ENCODE measurements at regions not wholly inside any gene's neighbourhood (a gene's known extent, or its start where the extent isn't known, plus 50 kb on each side); places are given as distances from the start of the nearest gene placed in this dataset.

DNA sequence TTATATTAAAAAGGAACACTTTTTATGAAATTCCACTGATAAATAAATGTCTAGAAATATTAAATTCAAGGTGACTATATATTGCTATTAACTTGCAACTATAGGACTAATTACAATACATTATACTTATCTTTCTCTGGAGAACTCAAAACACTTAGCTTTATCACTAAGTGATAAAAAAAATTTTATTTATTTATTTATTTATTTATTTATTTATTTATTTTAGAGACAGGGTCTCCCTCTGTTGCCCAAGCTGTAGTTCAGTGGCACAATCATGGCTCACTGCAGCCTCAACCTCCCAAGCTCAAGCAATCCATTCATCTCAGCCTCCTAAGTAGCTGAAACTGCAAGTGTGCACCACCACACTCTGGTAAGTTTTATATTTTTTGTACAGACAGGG, 451.1 kb downstream of the DSC3 start:
- in situ Hi-C loops (cut with HindIII; ENCODE audit: low sequenced_read_pairs), result no loop called here
- DNase-seq (ENCODE audit: low spot score), result no peak

DNA sequence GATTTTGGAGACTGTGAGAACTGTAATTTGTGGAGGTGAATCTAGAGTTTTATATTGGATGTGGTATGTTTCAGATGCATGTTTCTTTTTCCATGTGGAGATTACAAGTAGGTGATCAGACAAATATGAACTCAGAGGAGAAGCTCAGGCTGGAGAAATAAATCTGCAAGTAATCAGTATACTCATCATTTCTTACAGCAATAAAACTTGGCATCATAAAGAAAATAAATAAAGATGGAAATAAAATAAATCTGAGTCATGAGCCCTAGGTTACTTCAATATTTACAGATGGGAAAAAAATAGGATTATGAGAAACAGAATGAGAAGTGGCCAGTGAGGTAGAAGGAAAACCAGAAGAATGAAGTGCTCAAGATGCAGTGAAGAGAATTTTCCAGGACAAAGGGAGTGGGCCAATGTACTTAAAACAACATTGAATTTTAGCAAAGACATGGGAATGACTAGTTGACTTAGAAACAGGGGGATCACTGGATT, 453.8 kb downstream of the DSC3 start:
- no peak for DNase-seq (ENCODE audit: low spot score)
- in situ Hi-C loops (cut with HindIII; ENCODE audit: low sequenced_read_pairs), result no loop called here

DNA sequence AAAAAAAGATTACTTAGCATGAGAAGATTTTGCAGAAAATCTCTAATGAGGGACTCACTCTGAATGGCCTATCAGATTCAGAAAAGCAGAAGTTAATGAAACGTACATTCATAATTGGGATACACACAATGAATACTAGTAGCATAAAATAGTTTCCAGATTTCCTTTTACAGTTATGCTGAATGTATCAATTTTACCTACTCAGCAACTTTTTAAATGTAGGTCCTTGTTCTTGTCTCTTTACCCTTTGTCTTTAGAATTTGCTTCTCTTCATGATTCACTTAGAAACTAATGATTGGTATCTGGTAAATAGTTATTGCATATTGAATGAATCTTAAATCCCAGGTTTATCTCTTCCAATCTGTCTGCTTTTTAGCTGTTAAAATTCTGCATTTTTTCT, 458.8 kb downstream of the DSC3 start:
- no peak for DNase-seq (ENCODE audit: low spot score)
- in situ Hi-C loops (cut with HindIII; ENCODE audit: low sequenced_read_pairs), result no loop called here

DNA sequence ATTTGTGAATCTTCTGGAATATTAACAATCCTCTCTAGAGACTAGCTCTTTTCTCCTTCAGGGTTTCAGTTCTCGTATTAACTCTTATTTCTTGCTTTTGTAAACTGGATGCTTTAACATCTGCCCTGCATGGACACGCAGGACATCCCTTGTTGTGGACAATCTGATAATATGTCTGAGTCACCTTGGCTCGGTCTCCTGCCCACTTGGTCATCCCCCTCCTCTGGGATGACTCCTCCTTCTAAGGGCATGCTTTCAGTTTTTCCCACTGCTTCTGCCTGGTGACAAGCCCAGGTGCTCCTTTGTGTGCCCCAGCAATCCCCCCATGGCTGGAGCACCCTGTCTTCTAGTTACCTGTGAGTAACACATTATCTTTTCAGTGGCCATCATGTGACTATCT, 460.5 kb downstream of the DSC3 start:
- no peak for DNase-seq (ENCODE audit: low spot score)
- in situ Hi-C loops (cut with HindIII; ENCODE audit: low sequenced_read_pairs), result no loop called here

DNA sequence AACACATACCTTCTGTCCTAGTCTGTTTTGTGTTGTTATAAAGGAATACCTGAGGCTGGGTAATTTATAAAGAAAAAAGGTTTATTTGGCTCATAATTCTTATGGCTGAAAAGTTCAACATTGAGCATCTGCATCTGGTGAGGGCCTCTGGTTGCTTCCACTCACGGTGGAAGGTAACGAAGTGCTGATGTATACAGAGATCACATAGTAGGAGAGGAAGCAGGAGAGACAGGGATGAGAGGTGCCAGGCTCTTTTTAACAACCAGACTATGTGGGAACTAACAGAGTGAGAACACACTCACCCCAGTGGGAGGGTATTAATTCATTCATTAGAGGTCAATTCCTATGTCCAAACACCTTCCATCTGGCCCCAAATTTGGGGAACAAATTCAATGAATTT, 463.8 kb downstream of the DSC3 start:
- no peak for DNase-seq (ENCODE audit: low spot score)
- in situ Hi-C loops (cut with HindIII; ENCODE audit: low sequenced_read_pairs), result no loop called here

DNA sequence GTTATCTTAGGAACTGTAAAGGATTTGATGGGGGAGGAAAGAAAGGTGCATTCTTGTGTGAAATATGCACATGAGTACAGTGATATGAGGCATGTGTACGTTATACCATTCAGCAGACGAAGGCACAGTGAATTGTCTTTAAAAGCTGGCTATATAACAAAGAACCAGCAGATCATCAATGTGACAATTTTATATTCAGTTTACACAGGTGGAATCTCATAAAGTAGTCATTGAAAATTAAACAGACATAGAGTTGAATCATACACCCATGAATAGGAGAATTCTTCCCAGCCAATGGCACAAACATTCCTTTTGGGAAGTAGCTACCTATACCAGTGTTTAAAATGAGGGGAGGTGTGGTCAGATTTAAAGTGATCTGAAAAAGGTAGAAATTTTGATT, 470.3 kb downstream of the DSC3 start:
- DNase-seq (ENCODE audit: low spot score), result no peak
- in situ Hi-C loops (cut with HindIII; ENCODE audit: low sequenced_read_pairs), result no loop called here

DNA sequence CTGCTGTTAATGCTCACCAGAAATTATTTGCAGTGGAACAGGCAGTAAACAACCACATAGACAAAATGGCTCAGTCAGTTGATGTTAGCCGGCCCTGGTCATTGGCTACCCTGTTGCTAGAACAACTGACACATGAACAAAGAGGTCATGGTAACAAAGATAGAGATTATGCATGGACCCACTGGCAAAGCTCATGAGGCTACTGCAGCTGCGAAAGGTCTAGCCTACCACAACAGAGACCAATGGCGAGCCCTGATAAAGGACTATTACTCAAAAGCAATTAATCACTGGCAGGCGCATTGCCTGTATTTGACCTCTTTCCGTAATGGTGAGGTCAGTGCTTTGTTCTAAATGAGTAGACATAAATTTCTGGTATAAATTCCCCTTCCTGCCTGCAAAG, 474.2 kb downstream of the DSC3 start:
- in situ Hi-C loops (cut with HindIII; ENCODE audit: low sequenced_read_pairs), result no loop called here
- DNase-seq (ENCODE audit: low spot score), result no peak

DNA sequence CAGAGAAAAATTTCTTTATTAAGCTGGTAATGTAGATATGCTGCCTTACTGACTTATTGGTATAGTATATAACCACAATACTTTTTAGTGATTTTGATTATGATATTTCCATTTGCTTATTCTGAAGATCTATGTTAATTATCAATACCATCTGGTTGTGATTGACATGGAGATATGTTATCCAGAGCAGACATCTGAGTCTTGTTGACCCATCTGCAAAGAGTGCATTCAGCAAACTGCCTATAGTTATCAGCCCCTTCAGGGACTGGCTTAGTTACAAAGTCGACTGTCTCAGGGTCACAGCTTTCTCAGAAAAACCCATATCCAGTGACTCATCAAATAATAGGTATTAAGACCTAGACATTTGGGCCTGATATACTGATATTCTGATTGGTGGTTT, 475.7 kb downstream of the DSC3 start:
- no peak for DNase-seq (ENCODE audit: low spot score)
- in situ Hi-C loops (cut with HindIII; ENCODE audit: low sequenced_read_pairs), result no loop called here

DNA sequence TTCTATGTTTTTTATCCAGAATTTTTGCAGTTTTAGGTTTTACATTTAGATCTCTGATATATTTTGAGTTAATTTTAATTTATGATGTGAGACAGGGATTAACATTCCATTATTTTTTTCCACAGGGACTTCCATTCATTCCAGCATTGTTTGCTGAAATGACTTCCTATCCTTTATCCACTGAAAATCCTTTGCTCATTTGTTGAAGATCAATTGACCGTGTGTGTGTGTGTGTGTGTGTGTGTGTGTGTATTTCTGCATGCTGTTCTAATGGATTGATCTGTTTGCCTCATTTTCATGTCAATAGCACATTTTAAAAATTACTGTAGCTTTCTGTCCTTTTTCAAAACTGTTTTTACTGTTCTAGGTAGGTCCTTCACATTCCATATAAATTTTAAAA, 480.3 kb downstream of the DSC3 start:
- in situ Hi-C loops (cut with HindIII; ENCODE audit: low sequenced_read_pairs), result no loop called here

DNA sequence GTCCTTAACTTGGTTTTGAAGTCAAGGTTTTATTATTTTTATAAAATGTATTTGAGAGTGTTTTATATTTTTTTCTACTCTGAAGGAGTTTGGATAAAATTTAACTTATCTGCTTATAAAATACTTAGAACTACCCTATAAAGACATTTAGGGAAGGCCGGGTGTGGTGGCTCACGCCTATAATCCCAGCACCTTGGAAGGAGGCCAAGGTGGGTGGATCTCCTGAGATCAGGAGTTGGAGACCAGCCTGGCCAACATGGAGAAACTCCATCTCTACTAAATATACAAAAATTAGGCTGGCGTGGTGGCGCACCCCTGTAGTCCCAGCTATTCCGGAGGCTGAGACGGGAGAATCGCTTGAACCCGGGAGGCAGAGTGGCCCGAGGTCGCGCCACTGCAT, 486.4 kb downstream of the DSC3 start:
- in situ Hi-C loops (cut with HindIII; ENCODE audit: low sequenced_read_pairs), result no loop called here
- no peak for DNase-seq (ENCODE audit: low spot score)

More for the DNA sequence above, 480.3 kb downstream of the DSC3 start:
- no peak for DNase-seq (ENCODE audit: low spot score)

DNA sequence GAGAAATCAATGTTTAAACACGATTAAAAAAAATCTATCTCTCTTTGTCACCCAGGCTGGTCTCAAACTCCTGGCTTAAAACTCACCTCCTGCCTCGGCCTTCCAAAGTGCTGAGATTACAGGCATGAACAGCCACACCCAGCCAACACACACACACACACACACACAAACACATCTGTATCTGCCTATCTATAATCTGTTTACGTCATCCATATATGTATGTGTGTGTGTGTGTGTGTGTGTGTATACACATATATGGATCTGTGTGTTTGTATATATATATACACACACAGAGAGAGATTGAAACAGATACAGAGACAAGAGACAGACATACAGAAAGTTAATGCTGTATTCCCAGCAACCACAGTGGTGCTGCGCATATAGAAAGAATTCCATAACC, 497.1 kb downstream of the DSC3 start:
- DNase-seq (ENCODE audit: low spot score), result no peak
- in situ Hi-C loops (cut with HindIII; ENCODE audit: low sequenced_read_pairs), result no loop called here

DNA sequence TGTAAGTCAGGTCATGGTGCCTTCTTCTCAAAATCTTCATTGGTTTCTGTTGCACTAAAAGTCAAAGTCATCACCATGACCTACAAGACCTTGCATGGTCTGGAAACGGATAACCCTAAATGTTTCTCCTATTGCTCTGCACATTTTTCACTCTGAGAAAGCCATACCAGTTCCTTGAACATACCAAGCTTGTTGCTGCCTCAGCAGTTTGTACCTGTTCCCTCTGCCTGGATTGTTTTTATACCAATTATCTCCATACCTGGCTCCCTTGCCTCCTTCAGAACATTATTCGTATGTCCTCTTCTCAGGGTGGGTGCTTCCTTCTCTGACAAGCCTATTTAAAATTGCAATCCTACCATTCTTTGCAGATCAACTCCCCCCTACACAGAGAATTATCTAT, 498.4 kb downstream of the DSC3 start:
- in situ Hi-C loops (cut with HindIII; ENCODE audit: low sequenced_read_pairs), result no loop called here
- DNase-seq (ENCODE audit: low spot score), result no peak

DNA sequence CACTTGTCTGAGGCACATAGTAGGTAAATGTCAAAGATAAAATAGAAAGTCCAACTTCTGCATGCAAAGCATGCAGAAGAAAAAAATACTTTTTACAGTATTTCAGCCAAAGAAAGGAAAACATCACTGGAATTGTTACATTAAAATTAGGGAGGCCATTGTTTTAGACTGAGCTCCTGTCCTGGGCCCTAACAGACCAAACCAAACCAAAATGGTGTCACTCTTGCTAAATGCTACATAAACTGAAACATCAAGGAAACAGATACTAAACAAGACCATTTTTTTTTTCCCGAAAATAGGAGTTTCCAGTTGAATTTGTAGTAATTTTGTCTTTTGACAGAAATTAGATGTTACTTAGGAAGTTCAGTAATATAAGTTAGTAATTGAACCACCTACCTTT, 508.8 kb downstream of the DSC3 start:
- DNase-seq (ENCODE audit: low spot score), result no peak
- in situ Hi-C loops (cut with HindIII; ENCODE audit: low sequenced_read_pairs), result no loop called here

DNA sequence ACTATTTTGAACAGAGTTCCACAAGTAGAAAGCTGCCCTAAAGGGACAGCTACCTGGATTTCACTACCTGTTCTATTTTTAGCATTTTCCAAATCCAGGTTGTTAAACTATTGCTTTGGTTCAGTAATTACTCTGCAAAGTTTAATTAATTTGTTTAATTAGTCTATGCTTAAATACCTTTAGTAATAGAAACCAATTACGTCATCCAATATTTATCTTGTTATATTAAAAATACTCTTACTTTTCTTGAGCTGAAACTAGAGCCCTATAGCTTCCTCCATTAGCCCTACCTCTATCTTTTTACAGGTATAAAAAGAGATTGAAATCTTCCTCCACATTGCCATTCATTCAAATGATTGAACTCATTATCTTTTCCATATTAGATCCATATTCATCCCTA, 514.6 kb downstream of the DSC3 start:
- in situ Hi-C loops (cut with HindIII; ENCODE audit: low sequenced_read_pairs), result no loop called here
- no peak for DNase-seq (ENCODE audit: low spot score)

DNA sequence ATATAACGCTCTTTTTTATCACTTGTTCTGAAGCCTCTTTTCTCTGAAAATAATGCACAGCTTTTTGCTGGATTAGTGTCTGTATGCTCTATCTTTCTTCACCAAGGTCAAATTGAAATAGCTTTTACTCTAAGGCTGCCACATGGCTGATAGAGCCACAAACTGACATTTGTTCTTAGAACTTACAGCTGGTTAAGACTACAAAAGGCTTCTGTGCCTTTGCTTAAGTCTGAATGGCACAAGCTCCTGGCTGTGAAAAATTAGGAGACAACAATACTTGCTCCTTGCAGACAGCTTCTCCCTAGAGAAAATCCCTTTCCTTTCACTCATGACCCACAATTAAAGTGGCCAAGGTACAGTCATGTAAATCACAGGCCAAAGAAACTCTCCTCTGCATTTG, 515.3 kb downstream of the DSC3 start:
- DNase-seq (ENCODE audit: low spot score), result no peak
- in situ Hi-C loops (cut with HindIII; ENCODE audit: low sequenced_read_pairs), result no loop called here

DNA sequence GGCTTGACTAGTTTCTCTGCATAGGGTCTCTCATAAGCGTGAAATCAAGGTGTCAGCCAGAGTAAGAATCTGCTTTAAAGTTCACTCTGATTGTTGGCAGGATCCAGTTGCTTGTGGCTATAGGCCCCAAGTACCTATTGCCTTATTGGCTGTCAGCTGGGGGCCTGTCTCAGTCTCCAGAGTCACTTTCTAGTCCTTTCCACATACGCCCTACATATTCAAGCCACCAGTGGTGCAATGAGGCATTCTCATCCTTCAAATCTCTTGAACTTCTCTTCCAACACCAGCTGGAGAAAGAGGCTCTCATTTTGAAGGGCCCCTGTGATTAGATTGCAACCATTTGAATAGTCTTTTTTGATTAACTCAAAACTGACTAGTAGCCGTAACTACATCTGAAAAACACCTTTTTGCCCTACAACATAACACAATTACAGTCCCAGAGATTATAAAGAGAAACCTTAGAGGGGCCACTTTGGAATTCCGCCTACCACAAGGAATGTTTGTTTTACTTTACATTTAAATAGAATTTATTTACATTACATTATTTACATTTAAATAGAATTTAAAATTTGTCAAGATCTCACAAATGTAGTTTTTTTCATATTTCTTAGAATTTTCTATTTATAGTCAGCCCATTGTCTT, 520.1 kb downstream of the DSC3 start:
- in situ Hi-C loops (cut with HindIII; ENCODE audit: low sequenced_read_pairs), result no loop called here
- DNase-seq (ENCODE audit: low spot score), result no peak

DNA sequence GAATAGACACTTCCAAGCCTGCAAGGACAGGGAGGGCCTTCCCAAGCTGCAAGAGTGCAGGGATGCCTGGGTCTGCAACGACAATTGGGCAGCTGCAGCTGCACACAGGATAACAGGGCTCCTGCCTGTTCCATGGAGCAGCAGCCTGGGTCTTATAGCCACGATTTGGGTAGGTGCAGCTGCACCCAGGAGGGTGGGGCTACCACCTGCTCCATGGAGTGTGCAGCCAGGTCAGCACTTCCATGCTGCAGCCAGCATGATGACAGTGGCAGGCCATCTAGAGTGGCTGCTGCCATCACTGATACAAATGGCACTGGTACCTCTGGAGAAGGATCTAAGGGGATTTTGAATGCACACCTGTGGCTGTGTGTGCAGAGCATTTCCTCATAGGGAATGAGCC, 528.5 kb downstream of the DSC3 start:
- no peak for DNase-seq (ENCODE audit: low spot score)
- in situ Hi-C loops (cut with HindIII; ENCODE audit: low sequenced_read_pairs), result no loop called here

DNA sequence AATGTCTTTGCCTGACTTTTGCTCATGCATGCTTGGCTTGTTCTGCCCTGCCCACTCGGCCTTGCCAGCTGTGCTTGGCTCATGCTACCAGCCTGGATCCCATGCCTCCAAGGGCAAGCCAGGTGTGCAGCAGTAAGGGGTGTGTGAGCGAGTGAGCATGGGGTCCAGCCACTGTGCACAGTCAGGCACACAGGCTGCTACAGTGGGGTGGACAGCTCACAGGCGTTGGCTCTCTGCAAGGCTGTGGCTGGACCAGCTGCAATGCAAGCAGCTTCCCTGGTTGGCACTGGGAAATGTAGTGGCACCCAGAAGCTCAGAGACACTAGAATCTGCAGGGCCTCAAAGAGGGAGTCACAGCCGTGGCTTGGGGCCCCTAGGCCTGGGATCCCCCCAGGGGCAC, 529.7 kb downstream of the DSC3 start:
- no peak for DNase-seq (ENCODE audit: low spot score)
- in situ Hi-C loops (cut with HindIII; ENCODE audit: low sequenced_read_pairs), result no loop called here

DNA sequence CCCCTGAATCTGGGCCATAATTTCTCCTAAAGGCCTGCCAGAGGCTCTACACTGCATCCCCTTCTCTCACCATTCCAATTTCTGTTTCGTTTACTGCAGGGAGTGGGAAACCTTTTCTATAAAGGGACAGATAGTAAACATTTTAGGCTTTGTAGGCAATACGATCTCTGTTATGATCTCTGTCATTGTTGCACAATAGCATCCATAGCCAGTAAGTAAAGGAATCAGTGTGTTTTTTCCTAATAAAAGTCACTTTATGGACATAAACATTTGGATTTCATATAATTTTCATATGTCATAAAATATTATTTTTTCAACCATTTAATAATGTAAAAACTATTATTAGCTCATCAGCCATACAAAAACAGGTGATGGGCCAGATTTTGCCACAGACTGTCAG, 531.7 kb downstream of the DSC3 start:
- in situ Hi-C loops (cut with HindIII; ENCODE audit: low sequenced_read_pairs), result no loop called here
- no peak for DNase-seq (ENCODE audit: low spot score)

DNA sequence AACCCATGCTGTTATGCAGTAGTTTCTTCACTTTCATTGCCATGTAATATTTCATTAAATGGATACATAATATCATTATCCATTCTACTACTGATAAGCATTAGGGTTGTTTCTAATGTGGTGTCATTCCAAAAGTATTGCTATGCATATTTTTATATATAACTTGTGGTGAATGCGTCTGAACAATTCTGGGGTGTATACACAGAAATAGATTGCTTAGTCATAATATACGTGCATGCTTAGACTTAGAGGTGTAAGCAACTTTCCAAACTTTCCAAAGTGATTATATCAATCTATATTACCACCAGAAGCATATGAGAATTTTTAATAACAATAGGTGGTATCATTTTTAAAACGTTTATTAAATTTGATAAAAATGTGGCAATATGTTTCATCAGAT, 540.9 kb downstream of the DSC3 start:
- DNase-seq (ENCODE audit: low spot score), result no peak
- in situ Hi-C loops (cut with HindIII; ENCODE audit: low sequenced_read_pairs), result no loop called here

DNA sequence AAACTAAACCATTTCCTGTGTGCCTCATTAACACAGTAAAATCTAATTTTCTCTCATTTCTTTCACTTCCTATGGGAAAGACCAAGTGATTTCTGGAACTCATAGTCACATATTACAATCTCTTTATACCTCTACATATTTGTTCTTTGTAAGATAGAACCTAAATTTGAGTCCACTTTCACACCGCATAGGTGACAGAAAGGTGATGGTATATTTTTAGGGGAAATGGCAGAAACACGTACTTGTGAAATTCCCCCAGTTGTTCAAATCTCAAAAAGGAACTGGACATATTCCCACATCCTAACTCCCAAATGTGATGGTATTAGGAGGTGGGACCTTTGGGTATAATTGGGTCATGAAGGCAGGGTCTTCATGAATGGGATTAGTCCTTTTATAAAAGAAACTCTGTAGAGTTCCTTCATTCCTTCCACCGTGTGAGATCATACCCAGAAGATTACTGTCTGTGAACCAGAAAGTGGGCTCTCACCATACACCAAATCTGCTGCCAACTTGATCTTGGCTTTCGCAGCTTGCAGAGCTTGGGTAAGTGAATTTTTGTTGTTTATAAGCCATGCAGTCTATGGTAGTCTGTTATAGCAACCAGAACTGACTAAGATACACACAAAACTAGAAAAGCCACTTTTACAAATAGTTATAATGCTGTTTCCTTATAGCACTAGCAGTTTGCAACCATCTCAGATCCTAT, 542.1 kb downstream of the DSC3 start:
- DNase-seq (ENCODE audit: low spot score), result no peak
- in situ Hi-C loops (cut with HindIII; ENCODE audit: low sequenced_read_pairs), result no loop called here

All from G401 (cell line).